PC-9 (cell line): ENCODE measurements at regions not wholly inside any gene's neighbourhood (a gene's known extent, or its start where the extent isn't known, plus 50 kb on each side); places are given as distances from the start of the nearest gene placed in this dataset.

Source experiments
- EZH2 ChIP-seq: fragments of 200-600 bp; sonication (generic); IDR thresholded peaks from 2 replicates; pipeline ENCODE4 v1.8.0; 2017; ENCODE audit warnings: antibody characterized with exemption, low read depth
- TF ChIP-seq, protein P1 (sequence below): fragments of 200-600 bp; sonication (generic); conservative IDR thresholded peaks from 2 replicates; pipeline ENCODE4 v1.6.1; 2017; ENCODE audit warnings: mixed run types, antibody characterized with exemption, mild to moderate bottlenecking, moderate library complexity

DNA sequence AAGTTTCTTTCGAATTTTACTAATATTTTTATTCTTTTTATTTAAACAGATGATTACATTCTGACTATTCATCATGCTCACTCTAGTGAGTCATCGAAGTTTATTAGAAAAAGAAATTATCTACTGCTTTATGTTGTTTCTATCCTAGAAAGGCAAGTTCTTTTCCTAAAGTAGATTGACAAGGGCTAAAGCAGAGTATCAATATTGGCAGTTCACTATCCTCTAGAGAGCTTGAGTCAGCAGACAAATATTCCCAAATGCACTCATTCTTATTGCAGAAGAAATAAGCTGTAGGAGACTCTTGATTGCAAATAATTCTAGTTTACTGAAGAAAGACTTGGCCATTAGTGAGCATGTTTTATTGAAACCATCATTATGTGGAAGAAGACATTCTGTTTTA, 911.8 kb downstream of the CENPC start:
- TF ChIP-seq, protein P1, sequence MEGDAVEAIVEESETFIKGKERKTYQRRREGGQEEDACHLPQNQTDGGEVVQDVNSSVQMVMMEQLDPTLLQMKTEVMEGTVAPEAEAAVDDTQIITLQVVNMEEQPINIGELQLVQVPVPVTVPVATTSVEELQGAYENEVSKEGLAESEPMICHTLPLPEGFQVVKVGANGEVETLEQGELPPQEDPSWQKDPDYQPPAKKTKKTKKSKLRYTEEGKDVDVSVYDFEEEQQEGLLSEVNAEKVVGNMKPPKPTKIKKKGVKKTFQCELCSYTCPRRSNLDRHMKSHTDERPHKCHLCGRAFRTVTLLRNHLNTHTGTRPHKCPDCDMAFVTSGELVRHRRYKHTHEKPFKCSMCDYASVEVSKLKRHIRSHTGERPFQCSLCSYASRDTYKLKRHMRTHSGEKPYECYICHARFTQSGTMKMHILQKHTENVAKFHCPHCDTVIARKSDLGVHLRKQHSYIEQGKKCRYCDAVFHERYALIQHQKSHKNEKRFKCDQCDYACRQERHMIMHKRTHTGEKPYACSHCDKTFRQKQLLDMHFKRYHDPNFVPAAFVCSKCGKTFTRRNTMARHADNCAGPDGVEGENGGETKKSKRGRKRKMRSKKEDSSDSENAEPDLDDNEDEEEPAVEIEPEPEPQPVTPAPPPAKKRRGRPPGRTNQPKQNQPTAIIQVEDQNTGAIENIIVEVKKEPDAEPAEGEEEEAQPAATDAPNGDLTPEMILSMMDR, result no peak
- no peak for TF ChIP-seq EZH2
